ENCODE measurements at regions not wholly inside any gene's neighbourhood (a gene's known extent, or its start where the extent isn't known, plus 50 kb on each side); places are given as distances from the start of the nearest gene placed in this dataset.

GRCh38 chr11:69545976-69546617 is 64.6 kb downstream of the LINC01488 start:
- no peak for DNase-seq (ENCODE audit: low read depth in 2 of 2)

- peak; percentile 37 to 56 for DNase-seq (ENCODE audit: low read depth in 2 of 2)
These were observed 65.4 kb downstream of the LINC01488 start for GRCh38 chr11:69546735-69547370.

- DNase-seq (ENCODE audit: low read depth in 2 of 2), result no peak
These were observed 69.4 kb downstream of the LINC01488 start for GRCh38 chr11:69550846-69551245.

GRCh38 chr11:69551963-69552362 is 70.5 kb downstream of the LINC01488 start:
- DNase-seq (ENCODE audit: low read depth in 2 of 2), result no peak

GRCh38 chr11:69552951-69553350 is 71.5 kb downstream of the LINC01488 start:
- DNase-seq (ENCODE audit: low read depth in 2 of 2), result no peak

GRCh38 chr11:69553416-69554357 is 72.2 kb downstream of the LINC01488 start:
- no peak for DNase-seq (ENCODE audit: low read depth in 2 of 2)

GRCh38 chr11:69554849-69555248 is 73.4 kb downstream of the LINC01488 start:
- no peak for DNase-seq (ENCODE audit: low read depth in 2 of 2)

GRCh38 chr11:69557266-69557665 is 75.8 kb downstream of the LINC01488 start:
- no peak for DNase-seq (ENCODE audit: low read depth in 2 of 2)

- peak in 1 of 2 experiments; percentile 10 for DNase-seq (ENCODE audit: low read depth in 2 of 2)
These were observed 77.1 kb downstream of the LINC01488 start for GRCh38 chr11:69558519-69558941.

- no peak for DNase-seq (ENCODE audit: low read depth in 2 of 2)
These were observed 77.7 kb downstream of the LINC01488 start for GRCh38 chr11:69559181-69559580.

- DNase-seq (ENCODE audit: low read depth in 2 of 2), result no peak
These were observed 78.8 kb downstream of the LINC01488 start for GRCh38 chr11:69560141-69560790.

- DNase-seq (ENCODE audit: low read depth in 2 of 2), result no peak
These were observed 78.7 kb upstream of the CCND1 start for GRCh38 chr11:69562302-69562701.

- no peak for DNase-seq (ENCODE audit: low read depth in 2 of 2)
These were observed 78.1 kb upstream of the CCND1 start for GRCh38 chr11:69562816-69563215.

GRCh38 chr11:69563306-69563705 is 77.7 kb upstream of the CCND1 start:
- no peak for DNase-seq (ENCODE audit: low read depth in 2 of 2)

GRCh38 chr11:69563946-69564775 is 76.8 kb upstream of the CCND1 start:
- no peak for DNase-seq (ENCODE audit: low read depth in 2 of 2)

GRCh38 chr11:69566001-69566400 is 75.0 kb upstream of the CCND1 start:
- no peak for DNase-seq (ENCODE audit: low read depth in 2 of 2)

- no peak for DNase-seq (ENCODE audit: low read depth in 2 of 2)
These were observed 72.8 kb upstream of the CCND1 start for GRCh38 chr11:69567951-69568808.

- DNase-seq (ENCODE audit: low read depth in 2 of 2), result no peak
These were observed 72.2 kb upstream of the CCND1 start for GRCh38 chr11:69568809-69569097.

- DNase-seq (ENCODE audit: low read depth in 2 of 2), result no peak
These were observed 71.4 kb upstream of the CCND1 start for GRCh38 chr11:69569306-69570200.
